HEK293T (cell line): ENCODE measurements at regions not wholly inside any gene's neighbourhood (a gene's known extent, or its start where the extent isn't known, plus 50 kb on each side); places are given as distances from the start of the nearest gene placed in this dataset.
A peak's percentile ranks its signal among the peaks of the same experiment; 100 is the strongest.
"Not testable (repeated sequence)": the region's sequence is repeated elsewhere in the genome, so short reads cannot be mapped to it uniquely, and the experiment has no call there.

ENCODE experiments used
- CTCF ChIA-PET: fragments of 350-600 bp; formaldehyde crosslinking; extraction: SDS; loops from one replicate; lab custom pipeline; 2021; ENCODE audit warnings: antibody characterized with exemption, inconsistent platforms; lab: Yijun Ruan, JAX
- POLR2A ChIA-PET: fragments of 350-600 bp; formaldehyde crosslinking; extraction: SDS; loops from one replicate; lab custom pipeline; 2020; ENCODE audit warnings: antibody characterized with exemption, inconsistent platforms; lab: Yijun Ruan, JAX
- DNase-seq: peaks from one replicate; pipeline ENCODE4 v3.0.0; 2012; ENCODE audit warnings: mixed read lengths; ENCODE audit errors: extremely low spot score
- ARNT ChIP-seq: fragments of 450-650 bp; IDR thresholded peaks from 2 replicates; pipeline ENCODE4 v1.6.1; 2017; ENCODE audit warnings: mild to moderate bottlenecking
- BHLHE40 ChIP-seq: fragments of 450-650 bp; IDR thresholded peaks from 2 replicates; pipeline ENCODE4 v1.6.1; 2016; ENCODE audit warnings: mild to moderate bottlenecking, moderate library complexity, borderline replicate concordance
- CTBP1 ChIP-seq: fragments of 450-650 bp; IDR thresholded peaks from 2 replicates; pipeline ENCODE4 v1.6.1; 2016; ENCODE audit warnings: borderline replicate concordance
- ELF4 ChIP-seq: fragments of 450-650 bp; IDR thresholded peaks from 2 replicates; pipeline ENCODE4 v1.6.1; 2017; ENCODE audit warnings: antibody characterized with exemption
- FOXA1 ChIP-seq: fragments of 450-650 bp; IDR thresholded peaks from 2 replicates; pipeline ENCODE4 v1.6.1; 2016; ENCODE audit warnings: mild to moderate bottlenecking
- FOXK2 ChIP-seq: fragments of 450-650 bp; IDR thresholded peaks from 2 replicates; pipeline ENCODE4 v1.6.1; 2016; ENCODE audit warnings: mild to moderate bottlenecking
- FOXM1 ChIP-seq: fragments of 450-650 bp; IDR thresholded peaks from 2 replicates; pipeline ENCODE4 v1.6.1; 2017; ENCODE audit warnings: mild to moderate bottlenecking, borderline replicate concordance
- HDGF ChIP-seq: fragments of 450-650 bp; IDR thresholded peaks from 2 replicates; pipeline ENCODE4 v1.6.1; 2017; ENCODE audit warnings: antibody characterized with exemption, borderline replicate concordance
- L3MBTL2 ChIP-seq: fragments of 450-650 bp; conservative IDR thresholded peaks from 2 replicates; pipeline ENCODE4 v1.6.1; 2016; ENCODE audit warnings: mild to moderate bottlenecking
- LEF1 ChIP-seq: fragments of 450-650 bp; IDR thresholded peaks from 2 replicates; pipeline ENCODE4 v1.6.1; 2017; ENCODE audit warnings: mild to moderate bottlenecking, borderline replicate concordance
- NFRKB ChIP-seq: fragments of 450-650 bp; IDR thresholded peaks from 2 replicates; pipeline ENCODE4 v1.6.1; 2016; ENCODE audit warnings: mild to moderate bottlenecking, moderate library complexity
- PKNOX1 ChIP-seq: fragments of 450-650 bp; IDR thresholded peaks from 2 replicates; pipeline ENCODE4 v1.6.1; 2016
- SP1 ChIP-seq: fragments of 450-650 bp; IDR thresholded peaks from 2 replicates; pipeline ENCODE4 v1.6.1; 2017
- SUZ12 ChIP-seq: fragments of 450-650 bp; IDR thresholded peaks from 2 replicates; pipeline ENCODE4 v1.6.1; 2016; ENCODE audit warnings: mild to moderate bottlenecking
- TARDBP ChIP-seq: fragments of 450-650 bp; IDR thresholded peaks from 2 replicates; pipeline ENCODE4 v1.6.1; 2016
- ZNF384 ChIP-seq: fragments of 450-650 bp; IDR thresholded peaks from 2 replicates; pipeline ENCODE4 v1.6.1; 2016

GRCh38 chr13:59303433-59303832, 860.3 kb downstream of the DIAPH3 start:
- POLR2A ChIA-PET, result no interaction called here
- no peak for TF ChIP-seq FOXA1
- TF ChIP-seq BHLHE40, result no peak
- CTCF ChIA-PET, result no interaction called here
- DNase-seq, result no peak

- POLR2A ChIA-PET, result no interaction called here
- CTCF ChIA-PET, result no interaction called here
- no peak for DNase-seq
- no peak for TF ChIP-seq PKNOX1
- no peak for TF ChIP-seq LEF1
- TF ChIP-seq FOXA1, result no peak
- no peak for TF ChIP-seq SP1
- TF ChIP-seq TARDBP, result no peak
- no peak for TF ChIP-seq SUZ12
- TF ChIP-seq ARNT, result no peak
- TF ChIP-seq BHLHE40, result no peak
- TF ChIP-seq FOXK2, result no peak
- no peak for TF ChIP-seq ELF4
- no peak for TF ChIP-seq L3MBTL2
- no peak for TF ChIP-seq NFRKB
- no peak for TF ChIP-seq CTBP1
- no peak for TF ChIP-seq FOXM1
- no peak for TF ChIP-seq HDGF
- no peak for TF ChIP-seq ZNF384
Measured at GRCh38 chr13:59304596-59304995, 859.1 kb downstream of the DIAPH3 start.

GRCh38 chr13:59305896-59306295, 857.8 kb downstream of the DIAPH3 start:
- CTCF ChIA-PET, result no interaction called here
- DNase-seq, result no peak

GRCh38 chr13:59312776-59313175, 851.0 kb downstream of the DIAPH3 start:
- TF ChIP-seq FOXM1 (no peak), NFRKB (no peak), HDGF (no peak), PKNOX1 (no peak), SUZ12 (no peak), FOXK2 (no peak), BHLHE40 (no peak), ZNF384 (no peak), SP1 (no peak), L3MBTL2 (no peak), FOXA1 (no peak), CTBP1 (no peak), TARDBP (no peak), ELF4 (no peak), ARNT (no peak), LEF1 (no peak)
- POLR2A ChIA-PET, result no interaction called here

More at GRCh38 chr13:59305896-59306295, 857.8 kb downstream of the DIAPH3 start:
- POLR2A ChIA-PET, result no interaction called here
- TF ChIP-seq CTBP1 (no peak), L3MBTL2 (no peak), NFRKB (no peak), ELF4 (no peak), ZNF384 (no peak), SP1 (no peak), TARDBP (no peak), FOXA1 (no peak), LEF1 (no peak), BHLHE40 (no peak), HDGF (no peak), SUZ12 (no peak), PKNOX1 (no peak), FOXM1 (no peak)

GRCh38 chr13:59318320-59318930, 845.3 kb downstream of the DIAPH3 start:
- TF ChIP-seq ARNT (no peak), NFRKB (no peak), L3MBTL2 (no peak)
- ChIA-PET CTCF (interaction anchor here (0.6 kb wide), 1 partner anchor 185 kb away, joined by 3 read pairs; no protein-coding TSS in a partner anchor), POLR2A (no interaction called here)
- DNase-seq, result peak; percentile 43

More at GRCh38 chr13:59312776-59313175, 851.0 kb downstream of the DIAPH3 start:
- no peak for DNase-seq
- CTCF ChIA-PET, result no interaction called here

- TF ChIP-seq FOXK2 (no peak), SUZ12 (no peak), ELF4 (no peak), CTBP1 (no peak), LEF1 (no peak), BHLHE40 (no peak), TARDBP (no peak), FOXA1 (no peak), ARNT (no peak)
- DNase-seq, result no peak
- ChIA-PET POLR2A (no interaction called here), CTCF (no interaction called here)
Measured at GRCh38 chr13:59319276-59319675, 844.5 kb downstream of the DIAPH3 start.

GRCh38 chr13:59320021-59320420, 843.7 kb downstream of the DIAPH3 start:
- ChIA-PET POLR2A (no interaction called here), CTCF (no interaction called here)
- no peak for DNase-seq

GRCh38 chr13:59324401-59324800, 839.3 kb downstream of the DIAPH3 start:
- POLR2A ChIA-PET, DNase-seq, CTCF ChIA-PET: not testable (repeated sequence)

More at GRCh38 chr13:59320021-59320420, 843.7 kb downstream of the DIAPH3 start:
- no peak for TF ChIP-seq L3MBTL2
- no peak for TF ChIP-seq CTBP1
- no peak for TF ChIP-seq TARDBP
- TF ChIP-seq BHLHE40, result no peak
- no peak for TF ChIP-seq ARNT
- TF ChIP-seq NFRKB, result no peak
- TF ChIP-seq PKNOX1, result no peak
- TF ChIP-seq FOXK2, result no peak
- TF ChIP-seq LEF1, result no peak
- TF ChIP-seq SP1, result no peak
- no peak for TF ChIP-seq FOXA1
- no peak for TF ChIP-seq ZNF384
- TF ChIP-seq FOXM1, result no peak
- TF ChIP-seq ELF4, result no peak
- no peak for TF ChIP-seq SUZ12
- no peak for TF ChIP-seq HDGF
